ENCODE measurements at regions not wholly inside any gene's neighbourhood (a gene's known extent, or its start where the extent isn't known, plus 50 kb on each side); places are given as distances from the start of the nearest gene placed in this dataset.

GRCh38 chr7:92988051-92988450 lies 129.7 kb downstream of the SAMD9 start:
- peak; percentile 13 for FAIRE-seq
- Histone ChIP-seq H3K4ac (replicated peaks; ENCODE audit: insufficient read length, low read depth, low read length) (no peak overlapping the region), H3K4me3 (ENCODE audit: extremely low read depth in 1 of 4, insufficient read depth in 2 of 4, low read depth in 3 of 4, low read length in 4 of 4) (no peak overlapping the region), H4K5ac (ENCODE audit: insufficient read length, low read depth, low read length) (no peak overlapping the region), H3K9ac (replicated peaks in 1 of 4; ENCODE audit: extremely low read depth in 1 of 4, low read depth in 3 of 4, low read length in 3 of 4) (no peak overlapping the region), H4K8ac (ENCODE audit: extremely low read depth, insufficient read depth, low read length) (no peak overlapping the region), H2BK20ac (ENCODE audit: low read length) (no peak overlapping the region), H3K4me1 (replicated peaks in 1 of 4; ENCODE audit: control insufficient read depth in 3 of 4, insufficient read depth in 4 of 4, low read length in 3 of 4) (peaks cover 0 to 4% (median 0%) of the 10 kb centered on the region in 4 experiments; a peak in 2 of 7 replicates), H3K9me3 (ENCODE audit: insufficient read depth in 2 of 2, low read depth in 1 of 2, low read length in 1 of 2) (no peaks in the 10 kb centered on the region; a peak in 1 of 4 replicates), H2BK12ac (ENCODE audit: low read depth, low read length) (no peak overlapping the region), H2AFZ (ENCODE audit: low read length) (no peak overlapping the region), H3K27me3 (replicated peaks in 1 of 4; ENCODE audit: control insufficient read depth in 3 of 4, extremely low read depth in 1 of 4, insufficient read depth in 3 of 4, low read length in 3 of 4) (no peaks in the 10 kb centered on the region), H3K79me2 (ENCODE audit: control insufficient read depth in 1 of 2, insufficient read depth in 2 of 2, low read length in 2 of 2) (no peaks in the 10 kb centered on the region), H2AK5ac (ENCODE audit: low read depth, low read length) (no peak overlapping the region), H3K4me2 (ENCODE audit: insufficient read depth in 1 of 2, low read depth in 2 of 2, low read length in 2 of 2) (no peak overlapping the region), H3K23ac (ENCODE audit: insufficient read length) (no peak overlapping the region), H2BK5ac (ENCODE audit: low read depth, low read length) (no peak overlapping the region), H4K20me1 (replicated peaks in 1 of 2; ENCODE audit: control insufficient read depth in 1 of 2, insufficient read depth in 2 of 2, low read length in 2 of 2) (no peaks in the 10 kb centered on the region), H3K14ac (ENCODE audit: insufficient read length) (no peak overlapping the region), H3K36me3 (ENCODE audit: control insufficient read depth in 2 of 4, insufficient read depth in 4 of 4, low read length in 3 of 4) (no peaks in the 10 kb centered on the region), H4K91ac (replicated peaks; ENCODE audit: insufficient read length, low read length) (no peak overlapping the region), H3K56ac (replicated peaks; ENCODE audit: insufficient read length, low read depth, low read length) (no peak overlapping the region), H3K79me1 (ENCODE audit: low read depth, low read length) (no peaks in the 10 kb centered on the region), H2BK120ac (replicated peaks; ENCODE audit: low read depth, low read length) (no peak overlapping the region), H3K27ac (ENCODE audit: low read depth, low read length) (no peak overlapping the region), H3K18ac (ENCODE audit: extremely low read depth, low read length) (no peak overlapping the region), H3K23me2 (ENCODE audit: low read depth, low read length) (no peaks in the 10 kb centered on the region), H2BK15ac (ENCODE audit: low read length) (no peak overlapping the region)
- CTCF ChIA-PET (ENCODE audit: partially characterized antibody), result interaction anchor here (0.6 to 4.3 kb wide), 15 partner anchors 9 to 450 kb away, joined by 3 to 20 read pairs (median 4); no protein-coding TSS in a partner anchor
- POLR2A ChIA-PET (ENCODE audit: partially characterized antibody), result interaction anchor here (1.4 kb wide), 1 partner anchor 398 kb away, joined by 3 read pairs; the partner anchor contains the start of gene FAM133B
- DNase-seq (ENCODE audit: low read depth in 1 of 2, low spot score in 2 of 2), result no peak
- TF ChIP-seq RAD21 (IDR thresholded peaks at IDR 0.05 in 1 of 2, conservative IDR thresholded peaks at IDR 0.05 in 1 of 2; ENCODE audit: low read depth in 2 of 2, low read length in 2 of 2) (peak; percentile 58 to 59), CTCF (IDR thresholded peaks at IDR 0.05; ENCODE audit: control extremely low read depth in 1 of 3, insufficient read depth in 1 of 3, low read depth in 1 of 3, low read length in 3 of 3) (peak in 2 of 3 experiments; percentile 47 to 63; a peak in 2 of 4 replicates)
- TF ChIP-seq, protein P1, sequence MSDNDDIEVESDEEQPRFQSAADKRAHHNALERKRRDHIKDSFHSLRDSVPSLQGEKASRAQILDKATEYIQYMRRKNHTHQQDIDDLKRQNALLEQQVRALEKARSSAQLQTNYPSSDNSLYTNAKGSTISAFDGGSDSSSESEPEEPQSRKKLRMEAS (IDR thresholded peaks at IDR 0.05), result no peak
